ENCODE measurements at regions not wholly inside any gene's neighbourhood (a gene's known extent, or its start where the extent isn't known, plus 50 kb on each side); places are given as distances from the start of the nearest gene placed in this dataset.

- Histone ChIP-seq H3K9ac (ENCODE audit: insufficient read depth, low read depth, low read length) (no peak overlapping the region), H4K20me1 (ENCODE audit: insufficient read depth, low read length) (no peaks in the 10 kb centered on the region), H3K4me1 (ENCODE audit: insufficient read depth, low read length) (peaks cover 13% of the 10 kb centered on the region; the same call in 1 of the 2 replicates), H3K4me3 (replicated peaks in 1 of 3; ENCODE audit: insufficient read depth in 1 of 3, low read depth in 2 of 3, low read length in 3 of 3) (no peak overlapping the region), H3K27ac (ENCODE audit: extremely low read length, insufficient read depth, low read length) (no peak overlapping the region), H2AFZ (ENCODE audit: low read length) (no peak overlapping the region), H3K36me3 (replicated peaks in 1 of 2; ENCODE audit: control insufficient read depth in 1 of 2, insufficient read depth in 2 of 2, low read length in 2 of 2) (no peaks in the 10 kb centered on the region), H3K79me2 (ENCODE audit: insufficient read depth, low read length) (no peaks in the 10 kb centered on the region), H3K4me2 (ENCODE audit: low read depth, low read length) (no peak overlapping the region), H3K9me3 (ENCODE audit: low read length) (no peaks in the 10 kb centered on the region), H3K27me3 (ENCODE audit: control insufficient read depth in 1 of 2, insufficient read depth in 2 of 2, low read length in 2 of 2) (no peaks in the 10 kb centered on the region; a peak in 1 of 5 replicates)
- CTCF ChIA-PET (ENCODE audit: low intra/inter-chr PET ratio, low total read pairs), result no interaction called here
- no peak for ATAC-seq
- intact Hi-C loops (cut with micrococcal nuclease; ENCODE audit: unreplicated experiment) (no loop called here), in situ Hi-C loops (cut with HindIII; ENCODE audit: extremely low pct_ligation_motif_present, low pct_unique_long_range_greater_than_20kb) (no loop called here)
- DNase-seq (ENCODE audit: low spot score), result no peak
- no TSS peak for BruUV-seq (replicated peaks)
- POLR2A ChIA-PET, result no interaction called here
- FAIRE-seq, result no peak
- 57% methylated on average over 7 of the region's 7 CpGs for WGBS (ENCODE audit: low lambda C conversion rate)
- no peak for TF ChIP-seq ZNF275 (CRISPR knock-in tag; IDR thresholded peaks at IDR 0.05; ENCODE audit: borderline replicate concordance)
- TF ChIP-seq ZNF749 (CRISPR knock-in tag; IDR thresholded peaks at IDR 0.05; ENCODE audit: borderline replicate concordance), result no peak
- no peak for TF ChIP-seq REPIN1 (CRISPR knock-in tag; IDR thresholded peaks at IDR 0.05; ENCODE audit: borderline replicate concordance, low read depth)
- TF ChIP-seq ZNF326 (CRISPR knock-in tag; IDR thresholded peaks at IDR 0.05; ENCODE audit: borderline replicate concordance), result no peak
- no peak for TF ChIP-seq ZNF34 (CRISPR knock-in tag; IDR thresholded peaks at IDR 0.05; ENCODE audit: borderline replicate concordance)
- TF ChIP-seq, protein P1, sequence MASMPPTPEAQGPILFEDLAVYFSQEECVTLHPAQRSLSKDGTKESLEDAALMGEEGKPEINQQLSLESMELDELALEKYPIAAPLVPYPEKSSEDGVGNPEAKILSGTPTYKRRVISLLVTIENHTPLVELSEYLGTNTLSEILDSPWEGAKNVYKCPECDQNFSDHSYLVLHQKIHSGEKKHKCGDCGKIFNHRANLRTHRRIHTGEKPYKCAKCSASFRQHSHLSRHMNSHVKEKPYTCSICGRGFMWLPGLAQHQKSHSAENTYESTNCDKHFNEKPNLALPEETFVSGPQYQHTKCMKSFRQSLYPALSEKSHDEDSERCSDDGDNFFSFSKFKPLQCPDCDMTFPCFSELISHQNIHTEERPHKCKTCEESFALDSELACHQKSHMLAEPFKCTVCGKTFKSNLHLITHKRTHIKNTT (CRISPR knock-in tag; IDR thresholded peaks at IDR 0.05), result no peak
- TF ChIP-seq, protein P2, sequence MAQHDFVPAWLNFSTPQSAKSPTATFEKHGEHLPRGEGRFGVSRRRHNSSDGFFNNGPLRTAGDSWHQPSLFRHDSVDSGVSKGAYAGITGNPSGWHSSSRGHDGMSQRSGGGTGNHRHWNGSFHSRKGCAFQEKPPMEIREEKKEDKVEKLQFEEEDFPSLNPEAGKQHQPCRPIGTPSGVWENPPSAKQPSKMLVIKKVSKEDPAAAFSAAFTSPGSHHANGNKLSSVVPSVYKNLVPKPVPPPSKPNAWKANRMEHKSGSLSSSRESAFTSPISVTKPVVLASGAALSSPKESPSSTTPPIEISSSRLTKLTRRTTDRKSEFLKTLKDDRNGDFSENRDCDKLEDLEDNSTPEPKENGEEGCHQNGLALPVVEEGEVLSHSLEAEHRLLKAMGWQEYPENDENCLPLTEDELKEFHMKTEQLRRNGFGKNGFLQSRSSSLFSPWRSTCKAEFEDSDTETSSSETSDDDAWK (CRISPR knock-in tag; IDR thresholded peaks at IDR 0.05), result no peak
- no peak for TF ChIP-seq ZSCAN20 (CRISPR knock-in tag; IDR thresholded peaks at IDR 0.05; ENCODE audit: borderline replicate concordance)
- TF ChIP-seq, protein P3, sequence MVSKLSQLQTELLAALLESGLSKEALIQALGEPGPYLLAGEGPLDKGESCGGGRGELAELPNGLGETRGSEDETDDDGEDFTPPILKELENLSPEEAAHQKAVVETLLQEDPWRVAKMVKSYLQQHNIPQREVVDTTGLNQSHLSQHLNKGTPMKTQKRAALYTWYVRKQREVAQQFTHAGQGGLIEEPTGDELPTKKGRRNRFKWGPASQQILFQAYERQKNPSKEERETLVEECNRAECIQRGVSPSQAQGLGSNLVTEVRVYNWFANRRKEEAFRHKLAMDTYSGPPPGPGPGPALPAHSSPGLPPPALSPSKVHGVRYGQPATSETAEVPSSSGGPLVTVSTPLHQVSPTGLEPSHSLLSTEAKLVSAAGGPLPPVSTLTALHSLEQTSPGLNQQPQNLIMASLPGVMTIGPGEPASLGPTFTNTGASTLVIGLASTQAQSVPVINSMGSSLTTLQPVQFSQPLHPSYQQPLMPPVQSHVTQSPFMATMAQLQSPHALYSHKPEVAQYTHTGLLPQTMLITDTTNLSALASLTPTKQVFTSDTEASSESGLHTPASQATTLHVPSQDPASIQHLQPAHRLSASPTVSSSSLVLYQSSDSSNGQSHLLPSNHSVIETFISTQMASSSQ (IDR thresholded peaks at IDR 0.05; ENCODE audit: low read depth), result no peak
- TF ChIP-seq, protein P3 (CRISPR knock-in tag; IDR thresholded peaks at IDR 0.05; ENCODE audit: borderline replicate concordance), result no peak
- no peak for TF ChIP-seq PHF21A (CRISPR knock-in tag; IDR thresholded peaks at IDR 0.05)
- no peak for TF ChIP-seq ISX (CRISPR knock-in tag; conservative IDR thresholded peaks at IDR 0.05)
- no peak for TF ChIP-seq HNRNPUL1 (IDR thresholded peaks at IDR 0.05; ENCODE audit: low read depth, low read length)
- TF ChIP-seq ZKSCAN5 (CRISPR knock-in tag; IDR thresholded peaks at IDR 0.05), result no peak
- no peak for TF ChIP-seq RARA (CRISPR knock-in tag; IDR thresholded peaks at IDR 0.05)
- TF ChIP-seq ZNF777 (CRISPR knock-in tag; IDR thresholded peaks at IDR 0.05), result no peak
These were observed 416.3 kb downstream of the BUD13 start for GRCh38 chr11:116356451-116356850.

Measured in HepG2 (cell line).